Activated gamma-delta T cell (primary cell): ENCODE measurements at regions not wholly inside any gene's neighbourhood (a gene's known extent, or its start where the extent isn't known, plus 50 kb on each side); places are given as distances from the start of the nearest gene placed in this dataset.
"Not testable (repeated sequence)": the region's sequence is repeated elsewhere in the genome, so short reads cannot be mapped to it uniquely, and the experiment has no call there.

ENCODE experiments used
- DNase-seq: peaks from one replicate; lab custom pipeline; 2025; lab: John Stamatoyannopoulos, UW

DNA sequence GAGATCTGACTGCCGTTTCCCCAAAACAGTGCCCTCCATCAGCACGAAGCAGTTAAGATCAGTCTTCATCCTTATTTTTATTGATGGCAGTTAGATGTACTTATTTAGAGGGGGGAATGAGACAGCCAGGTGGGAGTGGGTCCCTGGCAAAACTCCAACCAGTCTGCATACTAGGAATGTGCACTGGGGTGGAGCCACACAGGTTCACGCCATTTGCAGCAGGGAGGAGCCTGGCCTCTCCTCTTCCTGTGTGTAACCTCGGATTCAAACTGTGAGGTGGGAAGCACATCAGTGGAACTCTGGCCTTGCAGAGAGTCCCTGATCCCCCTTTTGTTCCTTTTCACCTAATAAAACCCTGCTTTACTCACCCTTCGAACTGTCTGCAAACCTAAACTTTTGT, 987.7 kb upstream of the GRIA3 start:
- no peak for DNase-seq

- DNase-seq: no peak
Observed at GRCh38 chrX:122203399-122203798, 980.7 kb upstream of the GRIA3 start.

DNA sequence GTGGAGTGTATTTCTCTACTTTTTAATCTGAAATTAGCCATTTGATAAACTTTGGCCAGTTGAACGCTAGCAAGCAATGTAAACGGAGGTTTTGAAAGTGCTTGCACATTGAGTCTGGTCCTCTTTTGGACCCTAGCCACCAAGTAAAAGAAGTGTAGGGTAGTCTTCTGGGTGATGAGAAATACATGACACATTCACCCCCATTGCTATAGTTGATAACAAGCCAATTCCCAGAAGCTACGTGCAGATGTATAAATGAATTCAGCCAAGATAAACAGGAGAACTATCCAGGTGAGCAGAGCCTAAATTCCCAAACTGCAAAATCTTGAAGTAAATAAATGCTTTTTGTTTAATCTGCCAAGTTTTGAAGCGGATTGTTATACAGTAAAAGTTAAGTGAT, 965.4 kb upstream of the GRIA3 start:
- DNase-seq: no peak

DNA sequence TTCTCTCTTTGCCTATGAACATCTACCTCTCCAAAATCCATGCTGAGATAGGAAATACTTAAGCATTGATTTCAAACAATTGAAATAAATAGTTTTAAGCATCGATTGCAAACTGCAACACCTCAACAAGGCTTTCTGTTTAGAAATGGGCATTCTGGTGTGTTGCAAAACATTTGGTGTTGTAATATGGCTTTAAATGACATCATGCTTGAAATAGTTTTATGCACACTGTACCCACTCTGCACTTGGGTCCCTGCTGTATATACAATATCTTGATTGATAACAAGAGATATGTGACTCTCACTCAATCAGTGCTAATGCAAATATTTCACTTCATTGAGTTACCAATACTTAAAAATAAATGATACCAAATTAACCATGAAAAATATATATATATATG, 964.9 kb upstream of the GRIA3 start:
- no peak for DNase-seq

DNA sequence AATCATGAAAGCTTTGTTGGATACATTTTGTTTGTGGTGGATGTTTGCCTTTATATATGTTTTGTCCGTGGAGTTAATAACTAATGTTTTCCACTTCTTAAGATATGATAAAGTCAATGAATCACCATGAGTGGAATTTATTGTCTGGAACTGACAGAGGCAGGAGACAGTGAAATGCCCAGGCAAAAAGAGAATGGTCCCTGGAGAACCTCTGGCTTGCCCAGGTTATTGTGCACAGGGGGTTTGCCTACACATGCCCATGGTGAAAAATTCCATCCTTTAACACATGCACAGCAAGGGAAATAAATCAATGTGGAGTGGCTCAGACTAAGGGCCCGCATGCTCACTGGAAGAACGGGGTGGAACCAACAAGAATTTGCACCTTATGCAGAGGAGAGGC, 964.3 kb upstream of the GRIA3 start:
- no peak for DNase-seq

DNA sequence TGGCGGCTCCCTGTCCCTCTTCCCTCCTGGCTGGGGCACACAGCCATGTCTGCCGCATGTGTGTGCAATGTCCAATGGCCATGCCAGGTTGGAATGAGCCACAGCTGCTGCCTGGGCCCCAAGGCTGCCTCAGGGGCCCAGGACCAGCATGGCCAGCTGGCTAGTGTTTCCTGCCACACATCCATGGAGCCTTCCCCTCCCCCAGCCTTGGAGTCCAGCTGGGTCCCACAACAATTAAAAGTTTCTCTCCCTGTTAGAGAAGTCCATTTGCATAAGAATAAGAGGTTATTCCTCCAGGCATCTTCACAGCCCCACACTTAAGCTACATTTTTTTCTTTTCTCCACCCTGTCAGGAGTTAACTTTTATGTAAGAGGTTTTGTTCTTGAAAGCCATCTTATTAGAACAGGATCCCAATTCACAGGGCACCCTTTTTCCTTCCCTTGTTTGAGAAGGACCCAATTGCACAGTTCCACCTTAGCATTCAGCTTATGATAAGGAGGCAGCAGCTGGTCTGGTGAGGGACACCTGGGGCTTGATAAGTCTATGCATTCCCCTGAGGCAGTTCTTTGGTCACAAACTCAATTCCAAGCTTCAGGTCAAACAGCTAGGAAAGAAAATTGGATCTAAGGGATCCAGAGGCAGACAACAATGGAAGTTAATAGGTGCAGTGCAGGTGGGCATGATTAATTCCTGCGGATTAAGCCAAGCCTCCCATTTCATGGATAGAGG, 963.3 kb upstream of the GRIA3 start:
- DNase-seq: no peak

- not testable (repeated sequence) for DNase-seq
Observed at GRCh38 chrX:122221810-122222209, 962.3 kb upstream of the GRIA3 start.

DNA sequence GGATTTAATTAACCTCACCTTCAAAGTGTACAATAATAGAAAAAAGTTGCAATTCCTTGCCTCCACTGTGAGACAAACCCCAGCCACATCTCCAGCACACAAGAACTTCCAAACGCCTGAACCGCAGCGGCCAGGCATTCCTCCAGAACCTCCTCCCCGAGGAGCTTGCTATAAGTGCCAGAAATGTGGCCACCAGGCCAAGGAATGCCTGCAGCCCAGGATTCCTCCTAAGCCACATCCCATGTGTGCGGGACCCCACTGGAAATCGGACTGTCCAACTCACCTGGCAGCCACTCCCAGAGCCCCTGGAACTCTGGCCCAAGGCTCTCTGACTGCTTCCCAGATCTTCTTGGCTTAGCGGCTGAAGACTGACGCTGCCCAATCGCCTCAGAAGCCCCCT, 959.9 kb upstream of the GRIA3 start:
- DNase-seq: not testable (repeated sequence)

DNA sequence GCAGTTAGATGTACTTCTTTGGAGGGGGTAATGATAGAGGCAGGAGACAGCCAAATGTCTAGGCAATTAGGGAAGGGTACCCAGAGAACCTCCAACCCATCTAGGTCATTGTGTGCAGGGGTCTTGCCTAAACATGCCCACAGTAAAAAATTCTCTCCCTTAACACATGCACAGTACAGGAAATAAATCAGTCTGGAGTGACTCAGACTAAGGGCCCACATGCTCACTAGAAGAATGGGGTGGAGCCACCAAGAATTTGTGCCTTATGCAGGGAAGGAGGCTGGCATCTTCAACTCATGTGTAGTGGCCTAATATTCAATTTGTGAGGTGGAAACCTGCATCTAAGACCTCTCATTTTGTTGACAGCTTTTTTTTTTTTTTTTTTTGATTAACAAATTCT, 945.3 kb upstream of the GRIA3 start:
- no peak for DNase-seq

GRCh38 chrX:122241959-122242358, 942.1 kb upstream of the GRIA3 start:
- no peak for DNase-seq

DNA sequence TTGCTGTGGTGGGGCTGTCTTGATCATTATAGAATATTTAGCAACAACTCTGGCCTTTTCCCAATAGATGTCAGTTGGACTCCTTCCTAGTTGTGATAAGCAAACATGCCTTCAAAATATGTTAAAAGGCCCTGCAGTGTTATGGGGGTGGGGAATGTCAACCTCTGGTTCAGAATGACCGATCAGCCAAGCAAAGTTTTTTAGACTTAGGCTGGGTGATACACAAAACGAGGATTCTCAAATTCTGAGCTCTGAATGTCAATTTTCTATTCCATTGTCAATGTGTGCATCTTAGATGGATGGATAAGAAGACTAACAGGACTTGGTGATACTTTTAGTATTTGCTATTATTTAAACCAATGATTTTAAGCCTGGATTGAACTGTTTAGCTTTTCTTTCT, 940.0 kb upstream of the GRIA3 start:
- no peak for DNase-seq

DNA sequence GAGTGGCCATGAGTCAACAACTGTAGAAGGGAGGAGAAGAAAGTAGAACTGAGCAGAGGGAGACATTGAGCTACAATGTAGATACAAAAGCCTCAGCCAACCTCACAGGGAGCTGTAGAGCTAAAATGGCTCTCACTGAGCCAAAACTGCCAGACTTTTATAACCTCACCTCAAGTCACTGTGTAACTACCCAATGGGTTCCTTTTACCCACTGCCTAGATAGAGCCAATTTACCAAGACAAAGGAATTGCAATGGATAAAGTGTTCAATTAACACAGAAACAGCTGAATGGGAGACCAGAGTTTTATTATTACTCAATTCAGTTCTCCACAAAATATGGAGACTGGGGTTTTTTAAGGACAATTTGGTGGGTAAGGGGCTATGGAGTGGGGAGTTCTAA, 938.9 kb upstream of the GRIA3 start:
- DNase-seq: no peak

DNA sequence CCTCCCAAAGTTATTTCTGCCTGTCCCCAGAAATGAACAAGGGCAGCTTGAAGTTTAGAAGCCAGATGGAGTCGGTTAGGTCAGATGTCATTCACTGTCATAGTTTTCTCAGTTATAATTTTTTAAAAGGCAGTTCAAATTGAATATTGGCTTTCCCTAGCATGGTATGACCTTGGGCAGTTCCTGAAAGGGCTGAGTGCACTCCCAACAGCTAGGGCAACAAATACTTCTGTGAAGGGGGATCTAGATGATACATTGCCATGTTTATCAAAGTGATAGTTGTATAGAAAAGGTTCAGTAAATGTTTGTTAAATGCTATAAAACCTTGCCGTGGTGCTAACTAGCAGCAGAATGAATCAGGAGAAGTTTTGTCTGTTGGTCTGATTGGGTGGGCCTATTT, 938.1 kb upstream of the GRIA3 start:
- no peak for DNase-seq

DNA sequence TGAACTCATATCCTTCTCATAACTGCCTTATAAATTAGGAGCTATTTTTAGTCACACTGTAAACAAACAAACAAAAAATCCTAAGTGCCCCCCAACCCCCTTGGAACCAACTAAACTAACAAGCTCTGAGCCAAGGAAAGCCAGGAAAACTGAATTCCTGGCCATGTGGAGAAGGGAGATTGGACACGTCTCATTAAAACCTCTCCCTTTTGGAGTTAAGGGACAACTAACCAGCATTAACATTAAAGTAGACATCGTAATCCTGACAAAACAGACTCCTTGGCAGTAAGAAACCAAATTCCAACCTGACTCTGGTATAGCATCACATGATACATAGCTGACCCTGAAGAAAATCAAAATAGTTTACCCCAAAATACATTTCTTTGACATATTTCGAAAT, 937.1 kb upstream of the GRIA3 start:
- no peak for DNase-seq

GRCh38 chrX:122248681-122249080, 935.4 kb upstream of the GRIA3 start:
- DNase-seq: no peak

DNA sequence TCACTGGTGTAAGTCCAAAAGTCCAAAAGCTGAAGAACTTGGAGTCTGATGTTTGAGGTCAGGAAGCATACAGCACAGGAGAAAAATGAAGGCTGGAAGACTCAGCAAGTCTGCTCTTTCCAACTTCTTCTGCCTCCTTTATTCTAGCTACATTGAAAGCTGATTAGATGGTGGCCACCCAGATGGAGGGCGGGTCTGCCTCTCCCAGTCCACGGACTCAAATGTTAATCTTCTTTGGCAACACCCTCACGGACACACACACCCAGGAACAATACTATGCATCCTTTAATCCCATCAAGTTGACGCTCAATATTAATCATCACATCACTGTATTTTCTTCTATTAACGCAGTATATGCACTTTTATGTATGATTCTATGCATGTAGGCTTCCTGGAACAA, 931.6 kb upstream of the GRIA3 start:
- DNase-seq: no peak

DNA sequence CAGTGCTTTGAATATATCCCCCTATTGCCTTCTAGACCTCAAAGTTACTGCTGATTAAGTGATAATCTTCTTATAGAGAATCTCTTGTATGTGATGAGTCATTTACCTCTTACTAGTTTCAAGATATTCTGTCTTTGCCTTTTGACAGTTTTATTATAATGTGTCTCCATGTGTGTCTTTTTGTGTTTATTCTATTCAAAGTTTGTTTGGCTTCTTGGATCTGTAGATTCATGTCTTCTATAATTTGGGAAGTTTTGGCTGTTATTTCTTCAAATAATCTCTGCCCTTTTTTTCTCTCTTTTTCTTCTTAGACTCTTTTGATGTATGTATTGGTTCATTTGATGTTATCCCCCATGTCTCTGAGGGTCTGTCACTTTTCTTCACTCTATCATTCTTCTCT, 915.7 kb upstream of the GRIA3 start:
- DNase-seq: no peak

DNA sequence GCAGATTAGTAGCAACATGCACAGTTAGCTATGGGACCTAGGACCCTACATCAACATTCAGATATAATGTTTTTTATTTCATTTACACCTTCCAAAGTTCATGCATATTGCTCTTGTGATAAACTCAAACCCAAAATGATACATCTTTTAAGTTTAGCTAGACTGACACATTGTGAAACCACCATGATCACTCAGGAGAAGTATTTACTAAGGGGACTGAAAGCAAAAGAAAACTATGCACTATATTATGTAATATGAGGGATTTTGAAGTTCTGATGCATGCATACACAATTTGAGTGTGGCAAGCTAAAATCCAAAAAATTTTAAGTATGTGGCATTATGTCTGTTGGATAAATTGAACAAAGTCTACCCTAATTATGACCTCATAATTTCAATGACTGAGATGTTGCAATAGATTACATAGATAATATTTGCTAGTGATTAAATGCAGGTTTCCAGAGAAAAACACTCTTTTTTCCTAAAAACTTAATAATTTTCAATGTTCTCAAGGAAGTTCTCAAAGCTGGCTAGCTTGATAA, 914.8 kb upstream of the GRIA3 start:
- no peak for DNase-seq

DNA sequence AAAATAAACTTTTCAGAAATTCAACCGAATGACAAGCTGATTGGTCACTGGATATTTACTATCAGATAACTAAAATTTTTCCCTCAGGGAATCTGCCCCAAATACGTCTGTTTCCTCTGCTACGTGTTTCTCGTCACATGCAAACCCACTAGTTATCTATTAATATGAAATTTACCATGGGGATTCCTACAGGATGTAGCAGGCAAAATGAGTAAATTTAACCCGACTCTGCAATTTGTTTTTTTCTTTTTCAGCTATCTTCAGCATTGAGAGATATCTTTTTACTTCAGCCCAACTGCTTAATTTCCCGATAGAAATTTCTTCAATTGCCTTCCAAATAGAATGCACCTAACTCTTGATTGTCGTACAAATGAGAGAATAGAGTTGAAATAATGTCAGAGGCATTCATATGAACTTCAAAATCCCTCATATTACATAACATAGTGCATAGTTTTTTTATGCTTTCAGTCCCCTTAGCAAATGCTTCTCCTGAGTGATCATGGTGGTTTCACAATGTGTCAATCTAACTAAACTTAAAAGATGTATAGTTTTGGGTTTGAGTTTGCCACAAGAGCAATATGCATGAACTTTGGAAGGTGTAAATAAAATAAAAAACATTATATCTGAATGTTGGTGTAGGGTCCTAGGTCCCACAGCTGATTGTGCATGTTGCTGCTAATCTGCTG, 913.1 kb upstream of the GRIA3 start:
- DNase-seq: no peak

DNA sequence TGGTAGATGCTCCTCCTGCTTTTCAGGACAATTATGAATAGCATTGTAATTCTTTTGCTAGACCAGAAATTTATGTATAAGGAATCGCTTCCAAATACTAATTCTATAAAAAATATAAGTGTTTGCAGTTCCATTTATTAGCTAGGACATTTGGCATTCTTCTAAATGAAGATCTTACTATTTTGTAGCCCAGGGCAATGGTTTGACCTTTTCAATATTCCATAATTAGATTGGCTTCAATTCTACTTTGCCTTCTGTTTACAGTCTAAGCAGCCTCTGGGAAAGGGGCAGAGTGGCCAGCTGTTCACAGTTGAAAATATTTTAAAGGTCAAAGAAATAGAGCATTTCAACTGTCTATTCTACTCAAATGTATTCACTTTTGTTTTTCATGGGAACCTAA, 912.1 kb upstream of the GRIA3 start:
- no peak for DNase-seq

GRCh38 chrX:122279746-122280145, 904.3 kb upstream of the GRIA3 start:
- no peak for DNase-seq

DNA sequence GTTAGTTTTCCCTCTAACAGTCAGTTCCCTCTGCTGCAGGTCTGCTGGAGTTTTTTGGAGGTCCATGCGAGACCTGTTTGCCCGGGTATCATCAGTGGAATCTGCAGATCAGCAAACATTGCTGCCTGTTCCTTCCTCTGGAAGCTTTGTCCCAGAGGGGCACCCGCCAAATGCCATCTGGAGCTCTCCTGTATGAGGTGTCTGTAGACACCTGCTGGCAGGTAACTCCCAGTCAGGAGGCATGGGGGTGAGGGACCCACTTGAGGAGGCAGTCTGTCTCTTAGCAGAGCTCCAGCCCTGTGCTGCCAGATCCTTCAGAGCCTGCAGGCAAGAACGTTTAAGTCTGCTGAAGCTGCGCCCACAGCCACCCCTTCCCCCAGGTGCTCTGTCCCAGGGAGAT, 884.3 kb upstream of the GRIA3 start:
- DNase-seq: not testable (repeated sequence)

GRCh38 chrX:122301491-122301890, 882.6 kb upstream of the GRIA3 start:
- DNase-seq: no peak

DNA sequence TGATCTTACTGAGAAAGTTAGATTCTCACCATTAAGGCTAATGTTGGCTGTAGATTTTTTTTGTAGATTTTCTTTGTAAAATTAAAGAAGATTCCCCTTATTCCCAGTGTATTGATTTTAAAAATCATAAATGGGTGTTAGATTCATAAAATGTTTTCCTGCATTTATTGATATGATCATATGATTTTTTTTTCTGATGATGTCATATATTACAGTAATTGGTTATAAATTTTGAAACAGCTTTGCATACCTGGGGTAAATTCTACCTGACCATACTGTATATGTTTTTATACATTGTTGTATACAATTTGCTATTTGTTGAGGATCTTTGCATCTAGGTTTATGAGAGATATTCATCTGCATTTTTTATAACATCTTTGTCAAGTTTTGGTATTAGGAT, 880.3 kb upstream of the GRIA3 start:
- DNase-seq: no peak
